ENCODE measurements at regions not wholly inside any gene's neighbourhood (a gene's known extent, or its start where the extent isn't known, plus 50 kb on each side); places are given as distances from the start of the nearest gene placed in this dataset.

DNA sequence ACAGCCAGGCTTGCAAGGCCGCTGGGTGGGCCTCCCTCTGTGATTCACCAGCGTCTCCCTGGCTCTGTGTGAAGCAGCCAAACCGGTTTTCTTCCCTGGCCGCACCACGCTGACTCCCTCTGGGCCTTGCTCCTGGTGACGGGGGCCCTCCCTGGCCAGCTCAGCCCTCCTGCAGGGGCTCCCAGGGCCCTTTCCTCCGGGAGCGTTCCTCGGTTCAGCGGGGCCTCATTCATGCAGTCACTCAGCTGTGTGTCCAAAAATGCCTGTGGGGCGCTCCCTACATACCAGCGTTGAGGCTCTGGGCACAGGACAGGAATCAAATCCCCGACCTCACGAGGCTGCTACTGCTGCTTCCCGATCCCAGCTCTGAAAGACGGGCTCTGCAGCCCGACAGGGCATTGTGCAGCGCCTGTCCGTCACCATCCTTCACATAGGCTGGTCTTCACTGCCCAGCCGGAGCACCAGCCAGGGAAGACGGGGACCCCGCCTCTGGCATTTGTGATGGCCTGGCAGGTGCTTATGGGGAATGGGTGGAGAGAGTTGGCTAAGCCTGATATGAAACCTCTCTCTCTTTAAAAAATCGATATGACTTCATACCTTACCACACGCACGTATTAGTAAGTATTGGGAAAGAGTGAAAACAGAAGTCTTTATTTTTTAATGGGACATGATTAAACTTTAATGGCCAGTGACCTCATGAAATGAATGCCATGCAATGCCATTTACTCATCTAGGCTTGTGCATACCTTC, 110.0 kb upstream of the SHH start:
- DNase-seq (ENCODE audit: low spot score in 2 of 2), result no peak
- H3K27me3 ChIP-seq, result no peaks in the 10 kb centered on the region
- H3K4me1 ChIP-seq, result no peaks in the 10 kb centered on the region
- no peaks in the 10 kb centered on the region for H3K36me3 ChIP-seq
- no peak overlapping the region for H3K4me3 ChIP-seq
- no peaks in the 10 kb centered on the region for H3K9me3 ChIP-seq
- intact Hi-C loops (cut with DNase I), result no loop called here
- no peak overlapping the region for H3K27ac ChIP-seq
- TF ChIP-seq CTCF (IDR thresholded peaks at IDR 0.05), result no peak

- H3K9me3 ChIP-seq, result no peaks in the 10 kb centered on the region
- no peak for TF ChIP-seq CTCF (IDR thresholded peaks at IDR 0.05)
- no peaks in the 10 kb centered on the region for H3K4me1 ChIP-seq
- H3K4me3 ChIP-seq, result no peak overlapping the region
- no peaks in the 10 kb centered on the region for H3K27me3 ChIP-seq
- no peak for DNase-seq (ENCODE audit: low spot score in 2 of 2)
- H3K36me3 ChIP-seq, result no peaks in the 10 kb centered on the region
- intact Hi-C loops (cut with DNase I), result no loop called here
- no peak overlapping the region for H3K27ac ChIP-seq
Observed at GRCh38 chr7:155921804-155922066, 109.5 kb upstream of the SHH start.

DNA sequence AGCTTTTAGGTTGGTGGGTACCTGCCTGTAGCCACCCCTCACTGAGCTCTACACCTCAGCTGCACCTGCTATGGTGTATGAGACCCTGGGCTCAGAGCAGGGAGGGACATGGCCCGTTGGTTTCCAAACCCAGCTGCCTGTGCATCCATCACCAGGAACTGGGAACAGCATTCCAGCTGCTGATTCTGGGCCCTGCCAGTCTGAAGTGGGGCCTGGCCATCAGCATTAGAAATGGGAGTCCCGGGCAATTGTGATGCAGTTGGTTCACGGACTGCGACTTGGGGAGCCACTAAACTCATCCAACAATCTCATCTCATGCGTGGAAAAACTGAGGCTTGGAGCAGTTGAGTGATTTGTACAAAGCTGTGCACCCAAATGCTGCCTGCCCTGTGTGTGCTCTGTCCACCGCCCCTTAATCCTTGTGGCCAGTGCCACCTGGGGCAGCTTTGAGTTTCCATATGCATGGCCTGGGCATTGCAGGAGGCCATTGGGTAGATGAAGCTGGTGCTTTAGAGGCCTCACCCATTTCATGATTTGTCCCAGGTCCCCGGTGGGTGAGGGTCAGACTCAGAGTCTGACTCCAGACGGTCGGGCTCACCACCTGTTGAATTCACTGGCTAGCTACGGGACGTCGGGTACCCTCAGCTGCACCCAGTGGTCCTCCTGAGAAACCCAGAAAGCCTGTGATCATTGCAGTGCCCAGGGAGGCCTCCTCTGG, 109.0 kb upstream of the SHH start:
- Histone ChIP-seq H3K27ac (no peak overlapping the region), H3K9me3 (no peaks in the 10 kb centered on the region), H3K4me3 (no peak overlapping the region), H3K27me3 (no peaks in the 10 kb centered on the region), H3K4me1 (no peaks in the 10 kb centered on the region), H3K36me3 (no peaks in the 10 kb centered on the region)
- intact Hi-C loops (cut with DNase I), result no loop called here
- DNase-seq (ENCODE audit: low spot score in 2 of 2), result no peak
- TF ChIP-seq CTCF (IDR thresholded peaks at IDR 0.05), result no peak

- intact Hi-C loops (cut with DNase I), result no loop called here
Observed at GRCh38 chr7:155920068-155920461, 107.8 kb upstream of the SHH start.

GRCh38 chr7:155919391-155920067, 107.3 kb upstream of the SHH start:
- Histone ChIP-seq H3K4me1 (no peaks in the 10 kb centered on the region), H3K9me3 (no peaks in the 10 kb centered on the region), H3K4me3 (no peak overlapping the region), H3K27me3 (no peaks in the 10 kb centered on the region), H3K27ac (no peak overlapping the region), H3K36me3 (no peaks in the 10 kb centered on the region)
- DNase-seq (ENCODE audit: low spot score in 2 of 2), result no peak
- TF ChIP-seq CTCF (IDR thresholded peaks at IDR 0.05), result no peak
- intact Hi-C loops (cut with DNase I), result no loop called here

More at GRCh38 chr7:155920068-155920461, 107.8 kb upstream of the SHH start:
- TF ChIP-seq CTCF (IDR thresholded peaks at IDR 0.05), result no peak
- DNase-seq (ENCODE audit: low spot score in 2 of 2), result no peak
- Histone ChIP-seq H3K4me3 (no peak overlapping the region), H3K9me3 (no peaks in the 10 kb centered on the region), H3K4me1 (no peaks in the 10 kb centered on the region), H3K27ac (no peak overlapping the region), H3K36me3 (no peaks in the 10 kb centered on the region), H3K27me3 (no peaks in the 10 kb centered on the region)
